Umbilical cord (tissue), 1 donor: ENCODE measurements at regions not wholly inside any gene's neighbourhood (a gene's known extent, or its start where the extent isn't known, plus 50 kb on each side); places are given as distances from the start of the nearest gene placed in this dataset.
A peak's percentile ranks its signal among the peaks of the same experiment; 100 is the strongest.
"Not testable (repeated sequence)": the region's sequence is repeated elsewhere in the genome, so short reads cannot be mapped to it uniquely, and the experiment has no call there.

ENCODE experiments used
- DNase-seq: peaks from one replicate; pipeline ENCODE4 v3.0.0-alpha.2; 2015; ENCODE audit warnings: low spot score

- DNase-seq: no peak
These were observed 246.5 kb downstream of the EMP1 start for GRCh38 chr12:13443028-13443427.

- DNase-seq: no peak
These were observed 245.9 kb downstream of the EMP1 start for GRCh38 chr12:13442457-13442856.

GRCh38 chr12:13440844-13441243 lies 244.3 kb downstream of the EMP1 start:
- no peak for DNase-seq

GRCh38 chr12:13437541-13437940 lies 241.0 kb downstream of the EMP1 start:
- no peak for DNase-seq

- peak; percentile 56 for DNase-seq
These were observed 240.3 kb downstream of the EMP1 start for GRCh38 chr12:13436696-13437391.

- peak; percentile 24 for DNase-seq
These were observed 239.7 kb downstream of the EMP1 start for GRCh38 chr12:13436182-13436581.

GRCh38 chr12:13435235-13435933 lies 238.9 kb downstream of the EMP1 start:
- DNase-seq: peak; percentile 46

- DNase-seq: no peak
These were observed 237.2 kb downstream of the EMP1 start for GRCh38 chr12:13433768-13434167.

GRCh38 chr12:13431041-13431440 lies 234.5 kb downstream of the EMP1 start:
- DNase-seq: no peak

GRCh38 chr12:13428538-13429265 lies 232.2 kb downstream of the EMP1 start:
- peak; percentile 68 for DNase-seq

GRCh38 chr12:13425766-13426165 lies 229.2 kb downstream of the EMP1 start:
- no peak for DNase-seq

GRCh38 chr12:13422291-13422690 lies 225.8 kb downstream of the EMP1 start:
- DNase-seq: no peak

- DNase-seq: no peak
These were observed 221.0 kb downstream of the EMP1 start for GRCh38 chr12:13417516-13417915.

GRCh38 chr12:13411287-13411686 lies 214.8 kb downstream of the EMP1 start:
- DNase-seq: no peak

- DNase-seq: peak; percentile 14
These were observed 209.6 kb downstream of the EMP1 start for GRCh38 chr12:13405961-13406703.

- peak; percentile 50 for DNase-seq
These were observed 208.3 kb downstream of the EMP1 start for GRCh38 chr12:13404631-13405473.

GRCh38 chr12:13404111-13404628 lies 207.6 kb downstream of the EMP1 start:
- DNase-seq: no peak

GRCh38 chr12:13391375-13391774 lies 194.8 kb downstream of the EMP1 start:
- not testable (repeated sequence) for DNase-seq

GRCh38 chr12:13390918-13391317 lies 194.4 kb downstream of the EMP1 start:
- no peak for DNase-seq

- peak; percentile 74 for DNase-seq
These were observed 193.9 kb downstream of the EMP1 start for GRCh38 chr12:13390381-13390861.

- DNase-seq: no peak
These were observed 190.6 kb downstream of the EMP1 start for GRCh38 chr12:13387101-13387500.
